HepG2 (cell line): ENCODE measurements at regions not wholly inside any gene's neighbourhood (a gene's known extent, or its start where the extent isn't known, plus 50 kb on each side); places are given as distances from the start of the nearest gene placed in this dataset.

Source experiments
- ATAC-seq: fragments of 200-7000 bp; cut with Tn5 transposase; 3 replicates; pipeline ENCODE4 v1.9.1; 2020; ENCODE audit warnings: mild to moderate bottlenecking, moderate library complexity
- BruUV-seq: library from RNA; stranded (reverse); fragments of 400-500 nt; replicated peaks from 2 replicates; lab custom pipeline; 2021; lab: Mats Ljungman, UMichigan
- CTCF ChIA-PET: fragments of 300-600 bp; formaldehyde crosslinking; extraction: SDS; loops from one replicate; lab custom pipeline; 2021; ENCODE audit warnings: low total read pairs, inconsistent platforms, low intra/inter-chr PET ratio; lab: Yijun Ruan, JAX
- POLR2A ChIA-PET: fragments of 350-600 bp; sonication (Branson Sonifier 250); formaldehyde crosslinking; loops from one replicate; lab custom pipeline; 2020; ENCODE audit warnings: antibody characterized with exemption, inconsistent platforms; lab: Yijun Ruan, JAX
- DNase-seq: peaks from one replicate; pipeline ENCODE4 v3.0.0-alpha.2; 2015; ENCODE audit warnings: low spot score
- FAIRE-seq: peaks from 3 replicates; lab custom pipeline; 2011; peaks lifted over from hg19 to GRCh38; lab: Jason Lieb, UNC
- H2AFZ ChIP-seq: one replicate; pipeline ENCODE4 v1.6.1; 2011; ENCODE audit warnings: low read length, inconsistent platforms
- H3K27ac ChIP-seq: fragments of 300-600 bp; 3 replicates; pipeline ENCODE4 v1.8.0; 2011; ENCODE audit warnings: mixed run types, mild to moderate bottlenecking, mixed read lengths, low read length, inconsistent platforms; ENCODE audit not compliant: insufficient read depth; ENCODE audit errors: extremely low read length
- H3K27me3 ChIP-seq, 2 experiments: fragments of 200-600 bp in 1 of 2; 2 replicates in 1 of 2; 3 replicates in 1 of 2; pipeline versions ENCODE4 v1.6.0 to v1.8.0; 2011; ENCODE audit warnings: low read length in 2 of 2, mild to moderate bottlenecking in 2 of 2, moderate library complexity in 2 of 2, inconsistent platforms in 1 of 2; ENCODE audit not compliant: insufficient read depth in 2 of 2, control insufficient read depth in 1 of 2
- H3K36me3 ChIP-seq, 2 experiments: fragments of 200-600 bp in 1 of 2; replicated peaks in 1 of 2; 2 replicates in 1 of 2; 3 replicates in 1 of 2; pipeline versions ENCODE4 v1.5.1 to v1.8.0; 2011; ENCODE audit warnings: low read length in 2 of 2, inconsistent platforms in 1 of 2; ENCODE audit not compliant: insufficient read depth in 2 of 2, control insufficient read depth in 1 of 2
- H3K4me1 ChIP-seq: 2 replicates; pipeline ENCODE4 v1.5.1; 2012; ENCODE audit warnings: low read length, inconsistent platforms; ENCODE audit not compliant: insufficient read depth
- H3K4me2 ChIP-seq: 2 replicates; pipeline ENCODE4 v1.6.0; 2011; ENCODE audit warnings: low read depth, low read length, inconsistent platforms
- H3K4me3 ChIP-seq, 3 experiments: fragments of 200-600 bp in 1 of 3; sonication (generic), shearing (Covaris generic) in 1 of 3; replicated peaks in 1 of 3; 2 replicates each; pipeline ENCODE4 v1.5.1; 2011 to 2016; ENCODE audit warnings: low read length in 3 of 3, inconsistent platforms in 2 of 3, low read depth in 2 of 3, mild to moderate bottlenecking in 2 of 3, control low read depth in 1 of 3, mixed read lengths in 1 of 3; ENCODE audit not compliant: insufficient read depth in 1 of 3
- H3K79me2 ChIP-seq: one replicate; pipeline ENCODE4 v1.6.1; 2011; ENCODE audit warnings: low read length, inconsistent platforms; ENCODE audit not compliant: insufficient read depth
- H3K9ac ChIP-seq: 2 replicates; pipeline ENCODE4 v1.6.0; 2011; ENCODE audit warnings: mild to moderate bottlenecking, low read depth, low read length, inconsistent platforms; ENCODE audit not compliant: insufficient read depth
- H3K9me3 ChIP-seq: 2 replicates; pipeline ENCODE4 v1.5.1; 2012; ENCODE audit warnings: mild to moderate bottlenecking, low read length
- H4K20me1 ChIP-seq: 2 replicates; pipeline ENCODE4 v1.6.0; 2011; ENCODE audit warnings: inconsistent platforms, mild to moderate bottlenecking, low read length, moderate library complexity; ENCODE audit not compliant: insufficient read depth
- AKAP8 ChIP-seq: sonication (generic); formaldehyde crosslinking; IDR thresholded peaks from 2 replicates; pipeline ENCODE4 v1.5.1; 2020; ENCODE audit warnings: mild to moderate bottlenecking, missing genetic modification reagents
- ELF1 ChIP-seq: sonication (generic); formaldehyde crosslinking; IDR thresholded peaks from 2 replicates; pipeline ENCODE4 v1.4.0; 2020; ENCODE audit warnings: missing genetic modification reagents
- PRPF4 ChIP-seq: fragments of 200-400 bp; formaldehyde crosslinking; IDR thresholded peaks from 2 replicates; pipeline ENCODE4 v1.6.1; 2016; ENCODE audit warnings: low read length, low read depth; ENCODE audit not compliant: poor library complexity, severe bottlenecking
- THYN1 ChIP-seq: sonication (generic); formaldehyde crosslinking; IDR thresholded peaks from 2 replicates; pipeline ENCODE4 v1.8.1; 2023; ENCODE audit warnings: low read depth, mild to moderate bottlenecking, moderate library complexity, missing genetic modification reagents, borderline replicate concordance
- ZFP41 ChIP-seq: sonication (generic); formaldehyde crosslinking; IDR thresholded peaks from 2 replicates; pipeline ENCODE4 v1.4.0; 2020; ENCODE audit warnings: mild to moderate bottlenecking, missing genetic modification reagents, borderline replicate concordance
- ZNF292 ChIP-seq: sonication (generic); formaldehyde crosslinking; IDR thresholded peaks from 2 replicates; pipeline ENCODE4 v1.8.1; 2022; ENCODE audit warnings: mild to moderate bottlenecking, low read depth, missing genetic modification reagents, borderline replicate concordance
- ZNF589 ChIP-seq: sonication (generic); formaldehyde crosslinking; conservative IDR thresholded peaks from 2 replicates; pipeline ENCODE4 v1.8.0; 2022; ENCODE audit warnings: mild to moderate bottlenecking, moderate library complexity, missing genetic modification reagents
- ZNF724P ChIP-seq: sonication (generic); formaldehyde crosslinking; IDR thresholded peaks from 2 replicates; pipeline ENCODE4 v1.8.0; 2022; ENCODE audit warnings: missing genetic modification reagents, borderline replicate concordance
- ZNF75D ChIP-seq: sonication (generic); formaldehyde crosslinking; IDR thresholded peaks from 2 replicates; pipeline ENCODE4 v1.8.1; 2023; ENCODE audit warnings: missing genetic modification reagents, mild to moderate bottlenecking, borderline replicate concordance
- WGBS: methylation state at CpG from one replicate; pipeline ENCODE4 v1.1.6; 2017; ENCODE audit warnings: low lambda C conversion rate; 5-methylcytosine and 5-hydroxymethylcytosine counted together
- in situ Hi-C: cut with HindIII; loops from 2 replicates; pipeline ENCODE4 v1.10.0; 2017; ENCODE audit warnings: low pct_unique_long_range_greater_than_20kb; ENCODE audit not compliant: extremely low pct_ligation_motif_present
- intact Hi-C: fragments of 100-400 bp; cut with micrococcal nuclease; formaldehyde crosslinking; loops from one replicate; pipeline ENCODE4 v1.10.0; 2022; ENCODE audit not compliant: unreplicated experiment
- TF ChIP-seq, protein P1 (sequence below): IDR thresholded peaks from 2 replicates; pipeline ENCODE4 v1.6.1; 2016; ENCODE audit warnings: low read depth, missing genetic modification reagents, missing compliant biosample characterization
- TF ChIP-seq, protein P2 (sequence below): sonication (generic); formaldehyde crosslinking; conservative IDR thresholded peaks from 2 replicates; pipeline ENCODE4 v1.4.0; 2020; ENCODE audit warnings: missing genetic modification reagents

GRCh38 chr14:28879573-28879996 is 113.0 kb downstream of the FOXG1 start:
- no peaks in the 10 kb centered on the region for H4K20me1 ChIP-seq
- POLR2A ChIA-PET, result no interaction called here
- no peak overlapping the region for H3K9ac ChIP-seq
- DNase-seq (no peak), ATAC-seq (no peak), FAIRE-seq (no peak)
- no peaks in the 10 kb centered on the region for H3K27me3 ChIP-seq
- CTCF ChIA-PET, result no interaction called here
- 21% methylated on average over 5 of the region's 5 CpGs for WGBS
- intact Hi-C loops (no loop called here), in situ Hi-C loops (no loop called here)
- H3K36me3 ChIP-seq, result no peaks in the 10 kb centered on the region
- H3K27ac ChIP-seq, result no peak overlapping the region
- H3K4me3 ChIP-seq, result no peak overlapping the region
- BruUV-seq, result no TSS peak
- H3K79me2 ChIP-seq, result no peaks in the 10 kb centered on the region
- no peak overlapping the region for H3K4me2 ChIP-seq
- no peak for TF ChIP-seq THYN1
- no peak for TF ChIP-seq ELF1 (CRISPR knock-in tag)
- TF ChIP-seq ZNF724P (CRISPR knock-in tag), result no peak
- TF ChIP-seq ZFP41, result no peak
- TF ChIP-seq PRPF4, result no peak
- TF ChIP-seq, protein P1, sequence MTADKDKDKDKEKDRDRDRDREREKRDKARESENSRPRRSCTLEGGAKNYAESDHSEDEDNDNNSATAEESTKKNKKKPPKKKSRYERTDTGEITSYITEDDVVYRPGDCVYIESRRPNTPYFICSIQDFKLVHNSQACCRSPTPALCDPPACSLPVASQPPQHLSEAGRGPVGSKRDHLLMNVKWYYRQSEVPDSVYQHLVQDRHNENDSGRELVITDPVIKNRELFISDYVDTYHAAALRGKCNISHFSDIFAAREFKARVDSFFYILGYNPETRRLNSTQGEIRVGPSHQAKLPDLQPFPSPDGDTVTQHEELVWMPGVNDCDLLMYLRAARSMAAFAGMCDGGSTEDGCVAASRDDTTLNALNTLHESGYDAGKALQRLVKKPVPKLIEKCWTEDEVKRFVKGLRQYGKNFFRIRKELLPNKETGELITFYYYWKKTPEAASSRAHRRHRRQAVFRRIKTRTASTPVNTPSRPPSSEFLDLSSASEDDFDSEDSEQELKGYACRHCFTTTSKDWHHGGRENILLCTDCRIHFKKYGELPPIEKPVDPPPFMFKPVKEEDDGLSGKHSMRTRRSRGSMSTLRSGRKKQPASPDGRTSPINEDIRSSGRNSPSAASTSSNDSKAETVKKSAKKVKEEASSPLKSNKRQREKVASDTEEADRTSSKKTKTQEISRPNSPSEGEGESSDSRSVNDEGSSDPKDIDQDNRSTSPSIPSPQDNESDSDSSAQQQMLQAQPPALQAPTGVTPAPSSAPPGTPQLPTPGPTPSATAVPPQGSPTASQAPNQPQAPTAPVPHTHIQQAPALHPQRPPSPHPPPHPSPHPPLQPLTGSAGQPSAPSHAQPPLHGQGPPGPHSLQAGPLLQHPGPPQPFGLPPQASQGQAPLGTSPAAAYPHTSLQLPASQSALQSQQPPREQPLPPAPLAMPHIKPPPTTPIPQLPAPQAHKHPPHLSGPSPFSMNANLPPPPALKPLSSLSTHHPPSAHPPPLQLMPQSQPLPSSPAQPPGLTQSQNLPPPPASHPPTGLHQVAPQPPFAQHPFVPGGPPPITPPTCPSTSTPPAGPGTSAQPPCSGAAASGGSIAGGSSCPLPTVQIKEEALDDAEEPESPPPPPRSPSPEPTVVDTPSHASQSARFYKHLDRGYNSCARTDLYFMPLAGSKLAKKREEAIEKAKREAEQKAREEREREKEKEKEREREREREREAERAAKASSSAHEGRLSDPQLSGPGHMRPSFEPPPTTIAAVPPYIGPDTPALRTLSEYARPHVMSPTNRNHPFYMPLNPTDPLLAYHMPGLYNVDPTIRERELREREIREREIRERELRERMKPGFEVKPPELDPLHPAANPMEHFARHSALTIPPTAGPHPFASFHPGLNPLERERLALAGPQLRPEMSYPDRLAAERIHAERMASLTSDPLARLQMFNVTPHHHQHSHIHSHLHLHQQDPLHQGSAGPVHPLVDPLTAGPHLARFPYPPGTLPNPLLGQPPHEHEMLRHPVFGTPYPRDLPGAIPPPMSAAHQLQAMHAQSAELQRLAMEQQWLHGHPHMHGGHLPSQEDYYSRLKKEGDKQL (CRISPR knock-in tag), result no peak
- no peak for TF ChIP-seq AKAP8 (CRISPR knock-in tag)
- no peak for TF ChIP-seq ZNF589 (CRISPR knock-in tag)
- TF ChIP-seq, protein P2, sequence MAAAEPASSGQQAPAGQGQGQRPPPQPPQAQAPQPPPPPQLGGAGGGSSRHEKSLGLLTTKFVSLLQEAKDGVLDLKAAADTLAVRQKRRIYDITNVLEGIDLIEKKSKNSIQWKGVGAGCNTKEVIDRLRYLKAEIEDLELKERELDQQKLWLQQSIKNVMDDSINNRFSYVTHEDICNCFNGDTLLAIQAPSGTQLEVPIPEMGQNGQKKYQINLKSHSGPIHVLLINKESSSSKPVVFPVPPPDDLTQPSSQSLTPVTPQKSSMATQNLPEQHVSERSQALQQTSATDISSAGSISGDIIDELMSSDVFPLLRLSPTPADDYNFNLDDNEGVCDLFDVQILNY (CRISPR knock-in tag), result no peak
- no peak for TF ChIP-seq ZNF292
- TF ChIP-seq ZNF75D (CRISPR knock-in tag), result no peak
- H3K9me3 ChIP-seq, result peaks cover 29% of the 10 kb centered on the region
- H2AFZ ChIP-seq, result no peak overlapping the region
- no peaks in the 10 kb centered on the region for H3K4me1 ChIP-seq
